Activated CD4-positive, CD25-positive, alpha-beta regulatory T cell (primary cell): ENCODE measurements at regions not wholly inside any gene's neighbourhood (a gene's known extent, or its start where the extent isn't known, plus 50 kb on each side); places are given as distances from the start of the nearest gene placed in this dataset.
"Not testable (repeated sequence)": the region's sequence is repeated elsewhere in the genome, so short reads cannot be mapped to it uniquely, and the experiment has no call there.

Experiments
- DNase-seq, 4 experiments: peaks; one replicate each; lab custom pipeline; 2025; lab: John Stamatoyannopoulos, UW

DNA sequence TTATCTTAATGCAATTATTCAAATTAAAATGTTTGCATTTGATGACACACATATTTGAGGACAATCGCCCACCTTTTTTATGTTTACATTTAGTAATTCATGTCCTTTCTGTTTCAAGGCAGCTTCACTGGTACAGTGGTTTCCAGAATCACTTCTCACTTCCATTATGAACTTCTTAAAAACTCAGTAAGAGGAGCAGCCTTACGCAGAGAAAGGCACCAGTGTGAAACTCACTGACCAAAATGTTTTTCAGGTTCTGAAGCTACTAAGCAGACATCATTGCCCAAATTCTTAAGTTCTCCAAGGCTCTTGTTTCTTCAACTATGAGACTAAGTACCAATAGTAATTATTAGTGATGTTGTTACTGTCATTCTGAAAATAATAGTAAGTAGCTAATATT, 353.1 kb upstream of the CXADR start:
- DNase-seq: no peak

DNA sequence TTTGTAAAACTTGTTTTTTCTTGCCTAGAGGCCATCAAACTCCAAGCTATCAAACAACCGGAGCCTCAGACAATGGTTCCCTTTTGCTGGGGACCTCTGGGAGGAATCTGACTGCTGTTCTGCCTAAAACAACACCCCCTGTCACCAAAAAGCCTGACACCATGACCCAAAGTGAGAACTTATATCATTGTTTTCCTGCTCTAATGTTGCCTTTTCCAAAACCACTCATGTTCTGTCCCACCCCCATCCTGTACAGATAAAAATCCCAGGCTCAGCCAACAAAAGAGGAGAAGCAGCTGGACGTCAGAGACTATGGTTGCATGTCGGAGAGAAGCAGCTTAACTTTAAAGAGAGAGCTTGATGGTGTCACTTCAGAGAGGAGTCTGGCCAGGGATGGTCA, 327.2 kb upstream of the CXADR start:
- no peak for DNase-seq

- no peak for DNase-seq
Observed at GRCh38 chr21:17189963-17190362, 322.9 kb upstream of the CXADR start.

DNA sequence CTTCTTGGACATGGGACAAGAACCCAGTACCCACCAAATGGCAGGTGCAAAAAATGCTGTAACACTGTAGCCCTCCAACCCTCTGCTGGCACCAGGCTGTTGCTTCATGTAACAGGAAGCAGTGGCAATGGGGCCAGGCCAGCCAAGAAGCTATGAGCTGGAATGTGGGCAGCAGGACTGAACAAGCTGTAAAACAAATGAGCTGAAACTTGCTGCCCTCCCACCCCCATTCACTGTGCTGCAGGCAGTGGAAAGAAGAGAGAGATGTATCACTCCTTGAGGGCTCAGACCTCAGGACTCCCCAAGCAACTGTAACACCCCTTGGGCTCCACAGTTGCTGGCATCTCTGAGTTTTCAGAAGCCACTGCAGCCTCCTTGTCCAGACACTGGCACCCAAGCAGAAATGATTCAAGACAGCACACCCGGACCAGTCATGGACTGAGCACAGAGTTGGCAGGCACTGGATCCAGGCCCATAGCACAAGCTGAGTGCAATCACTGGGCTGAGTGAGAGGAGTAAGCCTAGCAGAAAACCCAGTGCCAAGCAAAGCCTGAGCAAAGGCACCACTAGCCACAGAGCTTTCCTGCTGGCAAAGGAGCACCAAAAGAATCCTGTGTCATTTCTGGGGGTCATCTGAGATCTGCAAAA, 321.4 kb upstream of the CXADR start:
- no peak for DNase-seq

DNA sequence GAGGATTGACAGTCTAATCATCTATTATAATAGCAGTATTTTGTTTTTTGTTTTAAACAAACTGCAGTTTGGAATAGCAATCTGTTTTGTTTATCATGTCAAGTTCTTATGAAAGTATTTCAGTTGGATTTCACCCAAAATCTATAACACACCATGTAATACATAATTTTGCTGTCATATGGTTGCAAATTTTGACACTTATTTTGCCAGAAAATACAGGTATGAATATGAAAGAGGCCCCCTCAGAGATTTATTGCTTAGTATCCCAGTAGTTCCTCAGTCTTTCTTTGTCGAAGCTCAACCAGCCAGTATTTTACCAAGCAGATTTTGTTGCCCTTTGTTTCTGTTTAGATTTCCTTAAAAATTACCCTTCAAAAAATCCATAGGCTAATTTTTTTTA, 317.5 kb upstream of the CXADR start:
- DNase-seq: no peak

DNA sequence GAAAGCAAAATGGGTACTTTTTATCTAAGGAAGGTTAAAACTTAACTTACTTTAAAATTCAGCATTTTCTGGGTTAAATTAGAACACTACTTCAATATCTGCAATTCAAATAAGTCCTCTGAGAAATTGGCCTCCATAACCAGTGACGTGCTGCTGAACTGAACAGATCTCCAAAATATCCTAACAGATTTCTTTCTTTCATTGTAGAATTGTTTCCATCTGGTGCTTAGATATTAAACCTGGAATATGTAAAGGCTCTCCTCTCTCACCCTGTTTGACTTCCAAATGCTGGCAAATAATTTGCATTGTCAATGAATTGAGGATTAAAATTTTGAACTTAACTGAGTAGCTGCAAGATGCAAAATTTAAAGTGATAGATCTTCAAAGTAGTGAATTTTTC, 316.9 kb upstream of the CXADR start:
- no peak for DNase-seq

DNA sequence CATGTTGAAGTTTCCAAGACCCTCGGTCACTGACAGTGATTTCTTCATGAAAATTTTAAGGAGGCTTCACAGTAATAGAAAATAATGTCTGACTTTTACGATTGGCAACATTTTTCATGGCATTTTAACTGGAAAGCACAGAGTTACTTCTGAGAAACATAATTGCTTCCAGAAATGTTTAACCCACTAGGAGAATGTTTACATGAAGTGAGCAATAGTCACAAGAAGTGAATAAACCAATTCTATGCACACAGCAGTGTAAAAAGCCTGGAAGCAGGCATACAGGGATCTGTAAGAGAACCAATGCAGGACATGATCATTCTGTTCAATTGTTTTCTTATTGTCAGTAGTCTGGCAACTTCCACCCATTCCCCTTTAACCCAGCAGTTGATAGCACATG, 316.2 kb upstream of the CXADR start:
- no peak for DNase-seq

- no peak for DNase-seq
Observed at GRCh38 chr21:17197996-17198395, 314.8 kb upstream of the CXADR start.

GRCh38 chr21:17200250-17200649, 312.6 kb upstream of the CXADR start:
- DNase-seq: no peak

- no peak for DNase-seq
Observed at GRCh38 chr21:17201741-17202260, 311.0 kb upstream of the CXADR start.

GRCh38 chr21:17214801-17215200, 298.0 kb upstream of the CXADR start:
- no peak for DNase-seq

DNA sequence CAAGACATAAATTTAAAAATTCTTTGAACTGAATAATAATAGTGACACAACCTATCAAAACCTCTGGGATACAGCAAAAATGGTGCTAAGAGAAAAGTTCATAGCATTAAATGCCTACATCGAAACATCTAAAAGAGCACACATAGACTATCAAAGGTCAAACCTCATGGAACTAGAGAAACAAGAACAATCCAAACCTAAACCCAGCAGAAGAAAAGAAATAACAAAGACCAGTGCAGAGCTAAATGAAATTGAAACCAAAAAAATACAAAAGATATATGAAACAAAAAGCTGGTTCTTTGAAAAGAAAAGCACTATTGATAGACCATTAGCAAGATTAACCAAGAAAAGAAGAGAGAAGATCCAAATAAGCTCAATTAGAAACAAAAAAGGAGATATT, 293.8 kb upstream of the CXADR start:
- not testable (repeated sequence) for DNase-seq

- DNase-seq: no peak
Observed at GRCh38 chr21:17231124-17231523, 281.7 kb upstream of the CXADR start.

DNA sequence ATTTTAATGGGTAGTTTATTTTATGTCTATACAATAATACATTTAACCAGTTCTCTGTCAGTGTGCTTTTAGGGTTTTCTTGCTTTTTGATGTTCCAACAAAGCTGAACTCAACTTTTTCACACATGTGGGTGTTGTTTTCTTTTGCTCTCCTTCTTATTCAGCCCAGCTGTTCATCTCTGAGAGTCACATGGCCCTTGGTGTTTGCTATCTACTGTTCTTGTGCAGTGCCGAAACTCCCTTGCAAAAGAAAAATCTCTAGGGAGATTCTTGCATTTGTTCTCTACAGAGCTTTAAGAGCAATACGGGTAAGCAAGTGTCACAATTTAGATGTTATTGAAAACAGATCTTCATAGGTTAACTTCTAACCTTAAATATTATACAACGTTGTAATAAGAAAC, 281.1 kb upstream of the CXADR start:
- no peak for DNase-seq

DNA sequence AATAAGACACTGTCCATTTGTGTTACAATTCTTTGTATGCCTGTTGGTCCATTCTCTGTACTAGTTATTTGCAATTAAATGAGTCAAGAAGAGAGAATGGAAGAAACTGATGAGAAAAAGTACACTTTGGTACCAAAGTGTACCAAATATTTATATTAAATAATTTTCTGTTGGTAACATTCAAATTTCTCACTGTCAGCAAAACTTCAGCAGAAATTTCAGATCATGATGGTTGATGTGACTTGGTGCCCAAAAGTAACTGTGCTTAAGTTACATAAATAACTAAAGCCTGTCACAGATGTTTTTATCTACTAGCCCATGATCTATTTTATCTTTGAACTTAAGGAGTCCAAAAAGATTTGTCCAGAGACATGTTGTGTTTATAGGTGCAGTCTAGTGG, 274.4 kb upstream of the CXADR start:
- DNase-seq: no peak

DNA sequence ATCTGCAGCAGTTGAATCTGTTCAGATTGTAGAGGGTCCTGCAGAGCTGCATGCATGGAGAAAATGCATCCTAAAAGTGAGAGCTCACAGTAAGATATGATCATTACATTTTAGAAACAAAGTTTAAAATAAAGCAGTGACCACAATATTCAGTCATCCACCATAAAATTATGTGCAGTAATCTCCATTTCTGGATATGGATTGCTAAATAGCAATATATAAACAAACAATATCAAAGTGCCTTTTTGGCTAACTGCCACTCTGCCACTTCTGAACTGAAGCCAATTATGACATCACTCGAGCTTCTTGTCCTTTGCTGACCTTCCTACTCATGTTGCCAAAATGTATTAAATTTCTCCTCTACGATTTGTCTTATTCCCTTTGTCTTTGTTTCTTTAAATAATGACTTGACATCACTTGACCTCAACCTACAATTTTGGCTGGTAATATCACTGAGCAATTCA, 262.0 kb upstream of the CXADR start:
- no peak for DNase-seq

GRCh38 chr21:17257784-17258183, 255.1 kb upstream of the CXADR start:
- no peak for DNase-seq

GRCh38 chr21:17264182-17264581, 248.7 kb upstream of the CXADR start:
- DNase-seq: no peak

DNA sequence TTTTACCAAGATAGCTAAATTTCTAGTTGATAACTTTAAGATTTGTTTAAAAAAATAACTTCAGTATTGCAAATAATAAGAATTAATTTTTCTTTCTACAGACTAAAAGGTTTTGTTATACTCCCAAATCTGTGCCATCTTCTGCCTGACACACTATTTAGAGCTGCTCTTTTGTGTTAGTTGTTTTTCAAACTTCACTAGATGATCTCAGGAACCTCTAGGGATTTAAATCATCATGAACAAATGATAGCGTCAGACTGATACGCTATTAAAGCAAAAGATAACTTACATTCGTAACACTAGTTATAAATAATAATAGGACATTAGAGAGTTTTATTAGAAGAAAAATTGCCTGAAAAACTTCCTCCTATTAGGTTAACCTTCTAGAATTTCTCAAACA, 243.1 kb upstream of the CXADR start:
- DNase-seq: no peak

GRCh38 chr21:17270229-17270628, 242.6 kb upstream of the CXADR start:
- DNase-seq: no peak

GRCh38 chr21:17279663-17280062, 233.2 kb upstream of the CXADR start:
- no peak for DNase-seq

- not testable (repeated sequence) for DNase-seq
Observed at GRCh38 chr21:17293016-17293562, 219.8 kb upstream of the CXADR start.

GRCh38 chr21:17295997-17296396, 216.8 kb upstream of the CXADR start:
- no peak for DNase-seq

GRCh38 chr21:17299576-17299975, 213.3 kb upstream of the CXADR start:
- DNase-seq: not testable (repeated sequence)
